IMR-90 (cell line): ENCODE measurements at regions not wholly inside any gene's neighbourhood (a gene's known extent, or its start where the extent isn't known, plus 50 kb on each side); places are given as distances from the start of the nearest gene placed in this dataset.

Experiments used
- ATAC-seq: fragments of 200-7000 bp; cut with Tn5 transposase; 2 replicates; pipeline ENCODE4 v1.9.1; 2020; ENCODE audit warnings: low read depth, mild to moderate bottlenecking, moderate library complexity
- BruUV-seq: library from RNA; stranded (reverse); fragments of 400-500 nt; replicated peaks from 2 replicates; lab custom pipeline; 2021; lab: Mats Ljungman, UMichigan
- CTCF ChIA-PET: fragments of 300-600 bp; formaldehyde crosslinking; extraction: SDS; loops from one replicate; lab custom pipeline; 2021; ENCODE audit warnings: antibody characterized with exemption; lab: Yijun Ruan, JAX
- POLR2A ChIA-PET: fragments of 300-600 bp; sonication (Branson Sonifier 250); formaldehyde crosslinking; loops from one replicate; lab custom pipeline; 2022; ENCODE audit warnings: antibody characterized with exemption; ENCODE audit not compliant: unreplicated experiment; lab: Charles Lee
- DNase-seq: peaks from one replicate; pipeline ENCODE4 v3.0.0; 2013
- H2AFZ ChIP-seq: replicated peaks from 2 replicates; pipeline ENCODE3; 2013; ENCODE audit warnings: low read length, mild to moderate bottlenecking; ENCODE audit not compliant: poor library complexity
- H2AK5ac ChIP-seq: 2 replicates; pipeline ENCODE4 v1.6.1; 2013; ENCODE audit warnings: low read depth, low read length, inconsistent platforms
- H2AK9ac ChIP-seq: replicated peaks from 2 replicates; pipeline ENCODE3; 2013; ENCODE audit warnings: mild to moderate bottlenecking, low read depth, low read length, moderate library complexity; ENCODE audit not compliant: poor library complexity
- H2BK120ac ChIP-seq: 2 replicates; pipeline ENCODE4 v1.6.1; 2013; ENCODE audit warnings: low read depth, low read length, inconsistent platforms
- H2BK15ac ChIP-seq: 3 replicates; pipeline ENCODE4 v1.6.1; 2013; ENCODE audit warnings: low read depth, low read length, inconsistent platforms
- H2BK20ac ChIP-seq: 2 replicates; pipeline ENCODE4 v1.6.1; 2013; ENCODE audit warnings: low read depth, mild to moderate bottlenecking, inconsistent platforms, low read length, moderate library complexity
- H2BK5ac ChIP-seq: 2 replicates; pipeline ENCODE4 v1.6.1; 2013; ENCODE audit warnings: mild to moderate bottlenecking, low read depth, low read length, inconsistent platforms; ENCODE audit not compliant: poor library complexity, severe bottlenecking
- H3K14ac ChIP-seq: replicated peaks from 2 replicates; pipeline ENCODE4 v1.6.1; 2013; ENCODE audit warnings: low read depth, low read length, inconsistent platforms
- H3K18ac ChIP-seq: 2 replicates; pipeline ENCODE4 v1.6.1; 2013; ENCODE audit warnings: low read depth, low read length, control low read depth
- H3K23ac ChIP-seq: 2 replicates; pipeline ENCODE4 v1.6.1; 2013; ENCODE audit warnings: low read depth, low read length, inconsistent platforms
- H3K27ac ChIP-seq: 2 replicates; pipeline ENCODE4 v1.5.1; 2013; ENCODE audit warnings: mild to moderate bottlenecking, control low read depth, low read length; ENCODE audit not compliant: insufficient read depth
- H3K27me3 ChIP-seq: 2 replicates; pipeline ENCODE4 v1.6.1; 2013; ENCODE audit warnings: low read length; ENCODE audit not compliant: control insufficient read depth, insufficient read depth
- H3K36me3 ChIP-seq: 2 replicates; pipeline ENCODE4 v1.6.1; 2013; ENCODE audit warnings: low read length, mixed read lengths; ENCODE audit not compliant: control insufficient read depth, insufficient read depth
- H3K4ac ChIP-seq: 2 replicates; pipeline ENCODE4 v1.6.1; 2013; ENCODE audit warnings: low read depth, low read length, inconsistent platforms
- H3K4me1 ChIP-seq: 2 replicates; pipeline ENCODE4 v1.6.1; 2013; ENCODE audit warnings: low read length, mixed read lengths; ENCODE audit not compliant: control insufficient read depth, insufficient read depth
- H3K4me2 ChIP-seq: 2 replicates; pipeline ENCODE4 v1.6.1; 2013; ENCODE audit warnings: low read depth, mild to moderate bottlenecking, control low read depth, low read length, moderate library complexity
- H3K4me3 ChIP-seq: 2 replicates; pipeline ENCODE4 v1.5.1; 2013; ENCODE audit warnings: low read depth, mild to moderate bottlenecking, control low read depth, low read length, moderate library complexity; ENCODE audit not compliant: insufficient read depth
- H3K56ac ChIP-seq: 2 replicates; pipeline ENCODE4 v1.6.1; 2013; ENCODE audit warnings: low read length, inconsistent platforms; ENCODE audit not compliant: insufficient read depth; ENCODE audit errors: extremely low read depth
- H3K79me1 ChIP-seq, 2 experiments: 2 replicates each; pipeline ENCODE4 v1.6.1; 2013; ENCODE audit warnings: low read length in 2 of 2, inconsistent platforms in 1 of 2, low read depth in 1 of 2
- H3K9ac ChIP-seq: 2 replicates; pipeline ENCODE4 v1.6.1; 2013; ENCODE audit warnings: low read depth, low read length, control low read depth
- H3K9me1 ChIP-seq: 2 replicates; pipeline ENCODE4 v1.6.1; 2013; ENCODE audit warnings: low read length, inconsistent platforms; ENCODE audit not compliant: insufficient read depth
- H3K9me3 ChIP-seq: 2 replicates; pipeline ENCODE4 v1.6.1; 2013; ENCODE audit warnings: low read length; ENCODE audit not compliant: control insufficient read depth, insufficient read depth
- H4K20me1 ChIP-seq: 2 replicates; pipeline ENCODE4 v1.6.1; 2013; ENCODE audit warnings: low read length, inconsistent platforms; ENCODE audit not compliant: insufficient read depth
- H4K5ac ChIP-seq: 2 replicates; pipeline ENCODE4 v1.6.1; 2013; ENCODE audit warnings: mild to moderate bottlenecking, low read depth, low read length, control low read depth
- H4K8ac ChIP-seq, 2 experiments: 2 replicates each; pipeline ENCODE4 v1.6.1; 2013; ENCODE audit warnings: low read depth in 2 of 2, low read length in 2 of 2, control low read depth in 1 of 2, inconsistent platforms in 1 of 2
- H4K91ac ChIP-seq: 2 replicates; pipeline ENCODE4 v1.6.1; 2013; ENCODE audit warnings: low read depth, low read length, inconsistent platforms; ENCODE audit not compliant: insufficient read depth
- BHLHE40 ChIP-seq: fragments of 150-350 bp; IDR thresholded peaks from 2 replicates; pipeline ENCODE4 v1.6.1; 2016; ENCODE audit warnings: mild to moderate bottlenecking, low read depth, low read length
- CEBPB ChIP-seq: IDR thresholded peaks from 2 replicates; pipeline ENCODE4 v1.6.1; 2012; ENCODE audit warnings: low read depth, low read length, improper control_type of control experiment
- CHD1 ChIP-seq: IDR thresholded peaks from 2 replicates; pipeline ENCODE4 v1.6.1; 2012; ENCODE audit warnings: low read depth, low read length, improper control_type of control experiment
- FOS ChIP-seq: fragments of 150-350 bp; IDR thresholded peaks from 2 replicates; pipeline ENCODE4 v1.6.1; 2016; ENCODE audit warnings: low read depth, low read length
- MAFK ChIP-seq: IDR thresholded peaks from 2 replicates; pipeline ENCODE4 v1.6.1; 2012; ENCODE audit warnings: low read depth, low read length, improper control_type of control experiment
- MAZ ChIP-seq: IDR thresholded peaks from 2 replicates; pipeline ENCODE4 v1.6.1; 2012; ENCODE audit warnings: low read depth, mild to moderate bottlenecking, low read length, improper control_type of control experiment, moderate library complexity, borderline replicate concordance
- MXI1 ChIP-seq: IDR thresholded peaks from 2 replicates; pipeline ENCODE4 v1.6.1; 2012; ENCODE audit warnings: low read depth, mild to moderate bottlenecking, low read length, moderate library complexity, borderline replicate concordance
- NFE2L2 ChIP-seq: fragments of 150-350 bp; IDR thresholded peaks from 2 replicates; pipeline ENCODE4 v1.6.1; 2016; ENCODE audit warnings: low read depth, mild to moderate bottlenecking, low read length
- POLR2A ChIP-seq: IDR thresholded peaks from 2 replicates; pipeline ENCODE4 v1.6.1; 2012; ENCODE audit warnings: mild to moderate bottlenecking, low read depth, low read length
- RAD21 ChIP-seq: IDR thresholded peaks from 2 replicates; pipeline ENCODE4 v1.6.1; 2012; ENCODE audit warnings: low read length, improper control_type of control experiment
- RCOR1 ChIP-seq: IDR thresholded peaks from 2 replicates; pipeline ENCODE4 v1.6.1; 2012; ENCODE audit warnings: mild to moderate bottlenecking, low read length, improper control_type of control experiment; ENCODE audit not compliant: insufficient replicate concordance
- RFX5 ChIP-seq: IDR thresholded peaks from 2 replicates; pipeline ENCODE4 v1.8.0; 2012; ENCODE audit warnings: low read depth, mild to moderate bottlenecking, low read length, moderate library complexity
- SMC3 ChIP-seq: fragments of 150-350 bp; IDR thresholded peaks from 2 replicates; pipeline ENCODE4 v1.6.1; 2016; ENCODE audit warnings: low read depth, mild to moderate bottlenecking, antibody characterized with exemption, low read length, moderate library complexity
- dilution Hi-C: fragments of 300-500 bp; cut with HindIII; formaldehyde crosslinking; loops from one replicate; pipeline ENCODE4 v1.14.3; 2018; ENCODE audit warnings: low sequenced_read_pairs; ENCODE audit not compliant: unreplicated experiment
- in situ Hi-C: fragments of 300-500 bp; cut with MboI; formaldehyde crosslinking; loops from 3 replicates; pipeline ENCODE4 v1.14.3; 2019; ENCODE audit warnings: low sequenced_read_pairs, inconsistent platforms, mixed read lengths
- intact Hi-C: fragments of 100-400 bp; cut with micrococcal nuclease; formaldehyde crosslinking; loops from 2 replicates; pipeline ENCODE4 v1.10.0; 2022
- TF ChIP-seq, protein P1 (sequence below): fragments of 150-350 bp; IDR thresholded peaks from 2 replicates; pipeline ENCODE4 v1.6.1; 2016; ENCODE audit warnings: low read depth, mild to moderate bottlenecking, low read length, moderate library complexity, borderline replicate concordance
- TF ChIP-seq, protein P2 (sequence below): fragments of 150-350 bp; IDR thresholded peaks from 2 replicates; pipeline ENCODE4 v1.6.1; 2017; ENCODE audit warnings: mild to moderate bottlenecking, antibody characterized with exemption, low read length, low read depth
- TF ChIP-seq, protein P3 (sequence below): conservative IDR thresholded peaks from 2 replicates; pipeline ENCODE4 v1.5.1; 2012; ENCODE audit warnings: mild to moderate bottlenecking, low read depth, low read length, improper control_type of control experiment

DNA sequence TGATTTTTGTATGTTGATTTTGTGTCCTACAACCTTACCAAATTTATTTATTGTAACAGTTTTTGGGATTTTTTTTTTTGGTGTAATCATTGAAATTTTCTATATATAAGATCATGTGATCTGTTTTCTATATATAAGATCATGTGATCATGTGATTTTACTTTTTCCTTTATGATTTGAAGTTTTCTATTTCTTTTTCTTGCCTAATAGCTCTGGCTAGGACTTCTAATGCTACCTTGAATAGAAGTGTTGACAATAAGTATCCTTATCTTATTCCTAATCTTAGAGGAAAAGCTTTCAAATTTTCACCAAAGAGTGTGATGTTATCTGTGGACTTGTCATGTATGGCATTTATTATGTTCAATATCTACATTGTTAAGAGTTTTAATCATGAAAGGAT lies 69.7 kb downstream of the TNFAIP3 start:
- no peak overlapping the region for H4K8ac ChIP-seq
- no peak overlapping the region for H4K5ac ChIP-seq
- dilution Hi-C loops (no loop called here), intact Hi-C loops (no loop called here), in situ Hi-C loops (no loop called here)
- no peak overlapping the region for H2AK5ac ChIP-seq
- no peak overlapping the region for H3K56ac ChIP-seq
- H2BK5ac ChIP-seq, result no peak overlapping the region
- H2BK20ac ChIP-seq, result no peak overlapping the region
- H3K4me1 ChIP-seq, result no peaks in the 10 kb centered on the region
- H4K20me1 ChIP-seq, result no peaks in the 10 kb centered on the region
- no peak overlapping the region for H2BK15ac ChIP-seq
- H2BK120ac ChIP-seq, result no peak overlapping the region
- BruUV-seq, result no TSS peak
- H2AFZ ChIP-seq, result no peak overlapping the region
- no peak overlapping the region for H3K4me3 ChIP-seq
- H3K36me3 ChIP-seq, result no peaks in the 10 kb centered on the region
- no peak overlapping the region for H3K9ac ChIP-seq
- H3K27me3 ChIP-seq, result no peaks in the 10 kb centered on the region
- no peaks in the 10 kb centered on the region for H3K9me1 ChIP-seq
- no peak overlapping the region for H3K27ac ChIP-seq
- no peaks in the 10 kb centered on the region for H3K9me3 ChIP-seq
- H4K91ac ChIP-seq, result no peak overlapping the region
- H3K18ac ChIP-seq, result no peak overlapping the region
- no peaks in the 10 kb centered on the region for H3K79me1 ChIP-seq
- ATAC-seq, result no peak
- H3K4me2 ChIP-seq, result no peak overlapping the region
- no peak overlapping the region for H3K4ac ChIP-seq
- TF ChIP-seq, protein P1, sequence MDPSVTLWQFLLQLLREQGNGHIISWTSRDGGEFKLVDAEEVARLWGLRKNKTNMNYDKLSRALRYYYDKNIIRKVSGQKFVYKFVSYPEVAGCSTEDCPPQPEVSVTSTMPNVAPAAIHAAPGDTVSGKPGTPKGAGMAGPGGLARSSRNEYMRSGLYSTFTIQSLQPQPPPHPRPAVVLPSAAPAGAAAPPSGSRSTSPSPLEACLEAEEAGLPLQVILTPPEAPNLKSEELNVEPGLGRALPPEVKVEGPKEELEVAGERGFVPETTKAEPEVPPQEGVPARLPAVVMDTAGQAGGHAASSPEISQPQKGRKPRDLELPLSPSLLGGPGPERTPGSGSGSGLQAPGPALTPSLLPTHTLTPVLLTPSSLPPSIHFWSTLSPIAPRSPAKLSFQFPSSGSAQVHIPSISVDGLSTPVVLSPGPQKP, result no peak
- TF ChIP-seq CEBPB, result no peak
- no peak for TF ChIP-seq MAFK
- TF ChIP-seq POLR2A, result no peak
- TF ChIP-seq, protein P2, sequence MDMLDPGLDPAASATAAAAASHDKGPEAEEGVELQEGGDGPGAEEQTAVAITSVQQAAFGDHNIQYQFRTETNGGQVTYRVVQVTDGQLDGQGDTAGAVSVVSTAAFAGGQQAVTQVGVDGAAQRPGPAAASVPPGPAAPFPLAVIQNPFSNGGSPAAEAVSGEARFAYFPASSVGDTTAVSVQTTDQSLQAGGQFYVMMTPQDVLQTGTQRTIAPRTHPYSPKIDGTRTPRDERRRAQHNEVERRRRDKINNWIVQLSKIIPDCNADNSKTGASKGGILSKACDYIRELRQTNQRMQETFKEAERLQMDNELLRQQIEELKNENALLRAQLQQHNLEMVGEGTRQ, result no peak
- no peak for TF ChIP-seq SMC3
- TF ChIP-seq NFE2L2, result no peak
- no peak for TF ChIP-seq MXI1
- no peak for TF ChIP-seq RCOR1
- no peak for TF ChIP-seq CHD1
- no peak for TF ChIP-seq RFX5
- no peak for TF ChIP-seq RAD21
- no peak for TF ChIP-seq MAZ
- no peak for TF ChIP-seq FOS
- TF ChIP-seq, protein P3, sequence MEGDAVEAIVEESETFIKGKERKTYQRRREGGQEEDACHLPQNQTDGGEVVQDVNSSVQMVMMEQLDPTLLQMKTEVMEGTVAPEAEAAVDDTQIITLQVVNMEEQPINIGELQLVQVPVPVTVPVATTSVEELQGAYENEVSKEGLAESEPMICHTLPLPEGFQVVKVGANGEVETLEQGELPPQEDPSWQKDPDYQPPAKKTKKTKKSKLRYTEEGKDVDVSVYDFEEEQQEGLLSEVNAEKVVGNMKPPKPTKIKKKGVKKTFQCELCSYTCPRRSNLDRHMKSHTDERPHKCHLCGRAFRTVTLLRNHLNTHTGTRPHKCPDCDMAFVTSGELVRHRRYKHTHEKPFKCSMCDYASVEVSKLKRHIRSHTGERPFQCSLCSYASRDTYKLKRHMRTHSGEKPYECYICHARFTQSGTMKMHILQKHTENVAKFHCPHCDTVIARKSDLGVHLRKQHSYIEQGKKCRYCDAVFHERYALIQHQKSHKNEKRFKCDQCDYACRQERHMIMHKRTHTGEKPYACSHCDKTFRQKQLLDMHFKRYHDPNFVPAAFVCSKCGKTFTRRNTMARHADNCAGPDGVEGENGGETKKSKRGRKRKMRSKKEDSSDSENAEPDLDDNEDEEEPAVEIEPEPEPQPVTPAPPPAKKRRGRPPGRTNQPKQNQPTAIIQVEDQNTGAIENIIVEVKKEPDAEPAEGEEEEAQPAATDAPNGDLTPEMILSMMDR, result no peak
- TF ChIP-seq BHLHE40, result no peak
- DNase-seq, result no peak
- CTCF ChIA-PET, result no interaction called here
- H3K14ac ChIP-seq, result no peak overlapping the region
- POLR2A ChIA-PET, result no interaction called here
- no peak overlapping the region for H3K23ac ChIP-seq
- no peak overlapping the region for H2AK9ac ChIP-seq
